ENCODE measurements at regions not wholly inside any gene's neighbourhood (a gene's known extent, or its start where the extent isn't known, plus 50 kb on each side); places are given as distances from the start of the nearest gene placed in this dataset.

DNA sequence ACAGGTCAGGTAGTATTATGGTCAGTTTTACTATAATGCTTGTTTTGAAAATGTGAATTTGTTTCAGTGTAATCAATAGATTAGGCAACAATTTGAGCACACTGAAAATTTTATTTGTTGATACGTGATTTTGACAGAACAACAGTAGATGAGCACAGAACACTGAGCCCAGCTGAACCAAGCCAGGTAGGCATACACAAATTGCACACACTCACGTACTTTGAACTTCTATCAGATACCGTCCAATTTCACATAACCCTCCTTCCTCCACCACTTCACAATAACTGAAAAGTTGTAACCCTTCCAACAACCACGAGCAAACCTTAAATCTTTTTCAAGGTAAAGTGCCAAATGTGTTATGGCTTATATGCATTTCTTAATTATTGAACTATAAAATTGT, 229.5 kb upstream of the TMEFF2 start:
- TF ChIP-seq TCF7L2 (IDR thresholded peaks at IDR 0.05; ENCODE audit: borderline replicate concordance, extremely low read depth, insufficient read depth, insufficient read length) = no peak
- TF ChIP-seq, protein P1, sequence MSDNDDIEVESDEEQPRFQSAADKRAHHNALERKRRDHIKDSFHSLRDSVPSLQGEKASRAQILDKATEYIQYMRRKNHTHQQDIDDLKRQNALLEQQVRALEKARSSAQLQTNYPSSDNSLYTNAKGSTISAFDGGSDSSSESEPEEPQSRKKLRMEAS (IDR thresholded peaks at IDR 0.05) = no peak
- TF ChIP-seq JUND (IDR thresholded peaks at IDR 0.05) = no peak
- no peak for TF ChIP-seq YY1 (IDR thresholded peaks at IDR 0.05; ENCODE audit: extremely low read depth, insufficient replicate concordance, low read depth, low read length)
- TF ChIP-seq, protein P2, sequence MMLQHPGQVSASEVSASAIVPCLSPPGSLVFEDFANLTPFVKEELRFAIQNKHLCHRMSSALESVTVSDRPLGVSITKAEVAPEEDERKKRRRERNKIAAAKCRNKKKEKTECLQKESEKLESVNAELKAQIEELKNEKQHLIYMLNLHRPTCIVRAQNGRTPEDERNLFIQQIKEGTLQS (IDR thresholded peaks at IDR 0.05) = no peak
- TF ChIP-seq EZH2 (IDR thresholded peaks at IDR 0.05) = no peak
- no peak for TF ChIP-seq EGR1 (IDR thresholded peaks at IDR 0.05; ENCODE audit: low read depth)
- TF ChIP-seq FOSL1 (IDR thresholded peaks at IDR 0.05; ENCODE audit: low read depth) = no peak
- TF ChIP-seq SP1 (IDR thresholded peaks at IDR 0.05; ENCODE audit: low read depth) = no peak
- TF ChIP-seq, protein P3, sequence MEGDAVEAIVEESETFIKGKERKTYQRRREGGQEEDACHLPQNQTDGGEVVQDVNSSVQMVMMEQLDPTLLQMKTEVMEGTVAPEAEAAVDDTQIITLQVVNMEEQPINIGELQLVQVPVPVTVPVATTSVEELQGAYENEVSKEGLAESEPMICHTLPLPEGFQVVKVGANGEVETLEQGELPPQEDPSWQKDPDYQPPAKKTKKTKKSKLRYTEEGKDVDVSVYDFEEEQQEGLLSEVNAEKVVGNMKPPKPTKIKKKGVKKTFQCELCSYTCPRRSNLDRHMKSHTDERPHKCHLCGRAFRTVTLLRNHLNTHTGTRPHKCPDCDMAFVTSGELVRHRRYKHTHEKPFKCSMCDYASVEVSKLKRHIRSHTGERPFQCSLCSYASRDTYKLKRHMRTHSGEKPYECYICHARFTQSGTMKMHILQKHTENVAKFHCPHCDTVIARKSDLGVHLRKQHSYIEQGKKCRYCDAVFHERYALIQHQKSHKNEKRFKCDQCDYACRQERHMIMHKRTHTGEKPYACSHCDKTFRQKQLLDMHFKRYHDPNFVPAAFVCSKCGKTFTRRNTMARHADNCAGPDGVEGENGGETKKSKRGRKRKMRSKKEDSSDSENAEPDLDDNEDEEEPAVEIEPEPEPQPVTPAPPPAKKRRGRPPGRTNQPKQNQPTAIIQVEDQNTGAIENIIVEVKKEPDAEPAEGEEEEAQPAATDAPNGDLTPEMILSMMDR (IDR thresholded peaks at IDR 0.05 in 2 of 3, conservative IDR thresholded peaks at IDR 0.05 in 1 of 3; ENCODE audit: borderline replicate concordance in 1 of 3, insufficient read depth in 1 of 3, low read depth in 2 of 3, low read length in 2 of 3) = no peak
- TF ChIP-seq CEBPB (IDR thresholded peaks at IDR 0.05; ENCODE audit: low read depth) = no peak
- no peak for TF ChIP-seq RAD21 (IDR thresholded peaks at IDR 0.05; ENCODE audit: low read depth)
- ChIA-PET RAD21 (ENCODE audit: low non-redundant PET in 1 of 2, low total read pairs in 2 of 2, uncharacterized antibody in 2 of 2, unreplicated experiment in 2 of 2) (no interaction called here), POLR2A (no interaction called here), CTCF (no interaction called here)
- intact Hi-C loops (cut with micrococcal nuclease) = no loop called here
- H3K27me3 ChIP-seq (ENCODE audit: insufficient read depth, low read length) = no peaks in the 10 kb centered on the region
- H3K9me2 ChIP-seq (ENCODE audit: insufficient read depth) = no peaks in the 10 kb centered on the region
- no peaks in the 10 kb centered on the region for H4K20me1 ChIP-seq (ENCODE audit: insufficient read depth)
- H3K36me3 ChIP-seq (ENCODE audit: control insufficient read depth in 1 of 2, insufficient read depth in 2 of 2, low read length in 2 of 2) = no peaks in the 10 kb centered on the region
- H3K4me2 ChIP-seq (ENCODE audit: low read length) = no peak overlapping the region
- no peaks in the 10 kb centered on the region for H3K9me3 ChIP-seq (ENCODE audit: control insufficient read depth in 1 of 2, insufficient read depth in 1 of 2, low read depth in 1 of 2, low read length in 2 of 2)
- no peak overlapping the region for H2AFZ ChIP-seq (ENCODE audit: low read depth, low read length, poor library complexity, severe bottlenecking)
- no peak for ATAC-seq
- BruUV-seq (replicated peaks) = no TSS peak
- H3K4me3 ChIP-seq (replicated peaks in 1 of 2; ENCODE audit: low read depth in 1 of 2, low read length in 2 of 2) = no peak overlapping the region
- H3K4me1 ChIP-seq (ENCODE audit: control insufficient read depth in 1 of 2, insufficient read depth in 2 of 2, low read length in 2 of 2) = no peaks in the 10 kb centered on the region
- no peak for DNase-seq (ENCODE audit: low read depth, low spot score)
- no peak overlapping the region for H3K9ac ChIP-seq (ENCODE audit: low read length)
- no peaks in the 10 kb centered on the region for H3K79me2 ChIP-seq (ENCODE audit: insufficient read depth, low read length)
- no peak overlapping the region for H3K27ac ChIP-seq (ENCODE audit: low read depth, low read length)

Data from HCT116 (cell line).